ENCODE measurements at regions not wholly inside any gene's neighbourhood (a gene's known extent, or its start where the extent isn't known, plus 50 kb on each side); places are given as distances from the start of the nearest gene placed in this dataset.

DNA sequence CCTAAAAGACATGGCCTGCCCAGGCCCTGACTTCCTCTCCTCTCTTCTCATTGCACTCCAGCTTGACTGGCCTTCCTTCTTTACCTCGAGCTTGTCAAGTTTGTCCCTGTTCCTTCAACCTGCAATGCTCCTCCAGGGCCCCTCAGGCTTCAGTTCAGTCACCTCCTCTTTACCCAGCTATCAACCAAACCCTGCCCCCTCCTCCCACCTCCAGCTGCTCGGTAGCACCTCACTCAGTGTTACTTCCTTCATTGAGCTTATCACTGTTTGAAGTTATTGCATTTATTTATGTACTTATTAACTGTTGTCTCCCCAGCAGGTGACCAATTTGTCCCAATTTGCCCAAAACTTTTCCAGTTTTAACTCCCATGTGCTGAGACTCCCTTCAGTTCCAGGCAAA lies 95.8 kb upstream of the UBE2E1 start:
- Histone ChIP-seq H3K36me3 (no peaks in the 10 kb centered on the region), H3K4me3 (no peak overlapping the region), H3K9me3 (no peaks in the 10 kb centered on the region), H3K27me3 (peaks cover 4% of the 10 kb centered on the region), H3K4me1 (no peaks in the 10 kb centered on the region), H3K9ac (ENCODE audit: low read depth in 2 of 2, low read length in 2 of 2) (no peak overlapping the region), H3K27ac (no peak overlapping the region)
- TF ChIP-seq, protein P1, sequence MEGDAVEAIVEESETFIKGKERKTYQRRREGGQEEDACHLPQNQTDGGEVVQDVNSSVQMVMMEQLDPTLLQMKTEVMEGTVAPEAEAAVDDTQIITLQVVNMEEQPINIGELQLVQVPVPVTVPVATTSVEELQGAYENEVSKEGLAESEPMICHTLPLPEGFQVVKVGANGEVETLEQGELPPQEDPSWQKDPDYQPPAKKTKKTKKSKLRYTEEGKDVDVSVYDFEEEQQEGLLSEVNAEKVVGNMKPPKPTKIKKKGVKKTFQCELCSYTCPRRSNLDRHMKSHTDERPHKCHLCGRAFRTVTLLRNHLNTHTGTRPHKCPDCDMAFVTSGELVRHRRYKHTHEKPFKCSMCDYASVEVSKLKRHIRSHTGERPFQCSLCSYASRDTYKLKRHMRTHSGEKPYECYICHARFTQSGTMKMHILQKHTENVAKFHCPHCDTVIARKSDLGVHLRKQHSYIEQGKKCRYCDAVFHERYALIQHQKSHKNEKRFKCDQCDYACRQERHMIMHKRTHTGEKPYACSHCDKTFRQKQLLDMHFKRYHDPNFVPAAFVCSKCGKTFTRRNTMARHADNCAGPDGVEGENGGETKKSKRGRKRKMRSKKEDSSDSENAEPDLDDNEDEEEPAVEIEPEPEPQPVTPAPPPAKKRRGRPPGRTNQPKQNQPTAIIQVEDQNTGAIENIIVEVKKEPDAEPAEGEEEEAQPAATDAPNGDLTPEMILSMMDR (IDR thresholded peaks at IDR 0.05) = no peak
- no peak for DNase-seq
- intact Hi-C loops (cut with DNase I) = no loop called here

DNA sequence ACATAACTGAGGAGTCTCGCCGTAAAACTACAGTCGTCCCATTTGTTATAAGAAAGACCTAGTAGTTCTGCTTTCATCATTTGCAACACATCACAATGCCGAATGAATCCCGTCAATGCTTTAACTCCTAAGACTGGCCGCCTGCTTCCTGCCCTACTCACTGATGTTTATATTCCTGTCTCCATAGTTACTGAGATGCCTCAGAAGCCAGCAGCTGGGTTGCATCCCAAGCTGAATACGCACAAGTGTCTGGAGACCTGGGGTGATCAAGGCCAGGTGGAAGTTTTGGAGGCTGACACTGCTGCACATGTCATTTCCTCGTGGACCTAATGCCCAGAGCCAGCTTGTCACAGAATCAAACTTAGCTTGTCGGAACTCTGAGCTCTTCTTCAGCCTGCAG lies 95.2 kb upstream of the UBE2E1 start:
- H3K36me3 ChIP-seq = no peaks in the 10 kb centered on the region
- H3K27me3 ChIP-seq = peaks cover 4% of the 10 kb centered on the region
- H3K4me3 ChIP-seq = no peak overlapping the region
- H3K4me1 ChIP-seq = no peaks in the 10 kb centered on the region
- intact Hi-C loops (cut with DNase I) = no loop called here
- H3K9me3 ChIP-seq = no peaks in the 10 kb centered on the region
- H3K9ac ChIP-seq (ENCODE audit: low read depth in 2 of 2, low read length in 2 of 2) = no peak overlapping the region
- TF ChIP-seq, protein P1 (IDR thresholded peaks at IDR 0.05) = no peak
- H3K27ac ChIP-seq = no peak overlapping the region
- DNase-seq = no peak

DNA sequence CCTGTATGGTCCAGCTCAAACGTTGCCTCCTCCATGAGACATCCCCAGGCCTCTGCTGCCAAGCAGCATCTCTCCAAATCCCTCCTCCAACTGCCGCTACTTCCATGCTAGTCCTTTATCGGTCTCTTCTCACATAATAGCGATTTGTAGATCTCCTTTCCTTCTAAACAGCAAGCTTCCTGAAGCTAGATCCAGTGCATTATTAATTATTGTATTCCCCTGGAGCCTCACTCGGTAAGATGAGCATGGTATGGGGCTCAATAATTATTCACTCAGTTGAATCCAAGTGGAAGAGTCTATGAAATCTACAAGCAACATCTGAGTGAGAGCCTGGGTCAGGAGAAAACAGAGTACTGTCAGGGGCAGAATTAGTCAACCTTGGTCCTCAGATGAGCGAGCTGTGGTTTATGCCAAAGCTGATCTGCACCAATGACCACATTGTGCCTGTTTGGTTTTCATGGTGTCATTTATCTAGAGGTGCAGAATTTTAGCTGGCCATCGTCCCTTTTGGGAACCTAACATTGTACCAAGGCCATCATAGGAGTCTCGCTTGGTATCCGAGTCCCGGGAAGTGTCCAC lies 93.8 kb upstream of the UBE2E1 start:
- no peak overlapping the region for H3K9ac ChIP-seq (ENCODE audit: low read depth in 2 of 2, low read length in 2 of 2)
- H3K27ac ChIP-seq = no peak overlapping the region
- no peak overlapping the region for H3K4me3 ChIP-seq
- H3K27me3 ChIP-seq = peaks cover 4% of the 10 kb centered on the region
- DNase-seq = no peak
- TF ChIP-seq, protein P1 (IDR thresholded peaks at IDR 0.05) = no peak
- no peaks in the 10 kb centered on the region for H3K36me3 ChIP-seq
- no peaks in the 10 kb centered on the region for H3K4me1 ChIP-seq
- intact Hi-C loops (cut with DNase I) = no loop called here
- H3K9me3 ChIP-seq = no peaks in the 10 kb centered on the region

DNA sequence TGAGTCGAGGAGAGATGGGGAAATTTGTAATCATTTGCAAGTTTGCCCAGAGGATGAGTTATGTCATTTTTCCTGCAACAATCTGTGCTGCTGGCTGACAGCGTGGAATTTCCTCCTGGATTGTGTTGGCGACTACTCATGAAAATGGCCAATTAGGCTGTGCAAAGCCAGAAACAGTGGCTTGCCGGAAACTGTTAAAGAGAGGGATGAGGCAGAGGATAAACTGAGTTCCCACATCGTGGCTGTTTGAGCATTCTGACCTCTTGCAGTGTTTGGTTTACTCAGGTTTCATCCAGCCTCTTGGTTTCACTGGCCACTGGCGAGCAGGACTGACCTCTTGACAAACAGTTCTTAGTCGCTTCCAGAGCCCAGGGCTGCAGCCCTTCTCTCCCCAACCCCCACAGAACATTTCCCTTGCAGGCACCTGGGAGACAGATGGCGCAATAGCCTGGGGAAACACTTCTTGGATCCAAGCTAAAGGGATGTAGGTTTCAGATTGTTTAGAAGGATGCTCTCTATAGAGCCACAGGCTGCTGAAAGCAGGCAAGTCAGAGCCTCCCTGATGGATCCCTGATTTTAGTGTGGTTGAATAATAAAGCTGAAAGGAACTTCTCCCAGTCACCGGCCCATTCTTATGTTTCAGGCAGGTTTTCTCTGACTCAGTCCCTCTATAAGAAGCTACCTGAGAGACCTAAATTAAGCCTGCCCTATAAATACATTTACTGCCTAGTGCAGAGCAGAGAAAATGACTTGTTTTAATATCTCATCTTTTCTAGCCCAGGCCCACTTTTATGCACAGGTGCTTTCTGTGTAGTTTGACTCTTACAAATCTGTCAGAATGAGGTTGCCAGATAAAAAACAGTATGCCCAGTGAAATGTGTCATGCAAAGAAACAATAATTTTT lies 92.8 kb upstream of the UBE2E1 start:
- Histone ChIP-seq H3K4me1 (no peaks in the 10 kb centered on the region), H3K36me3 (no peaks in the 10 kb centered on the region), H3K9me3 (no peaks in the 10 kb centered on the region), H3K9ac (ENCODE audit: low read depth in 2 of 2, low read length in 2 of 2) (no peak overlapping the region), H3K27ac (no peak overlapping the region), H3K4me3 (no peak overlapping the region), H3K27me3 (peaks cover 4% of the 10 kb centered on the region)
- DNase-seq = no peak
- TF ChIP-seq, protein P1 (IDR thresholded peaks at IDR 0.05) = no peak
- intact Hi-C loops (cut with DNase I) = no loop called here

DNA sequence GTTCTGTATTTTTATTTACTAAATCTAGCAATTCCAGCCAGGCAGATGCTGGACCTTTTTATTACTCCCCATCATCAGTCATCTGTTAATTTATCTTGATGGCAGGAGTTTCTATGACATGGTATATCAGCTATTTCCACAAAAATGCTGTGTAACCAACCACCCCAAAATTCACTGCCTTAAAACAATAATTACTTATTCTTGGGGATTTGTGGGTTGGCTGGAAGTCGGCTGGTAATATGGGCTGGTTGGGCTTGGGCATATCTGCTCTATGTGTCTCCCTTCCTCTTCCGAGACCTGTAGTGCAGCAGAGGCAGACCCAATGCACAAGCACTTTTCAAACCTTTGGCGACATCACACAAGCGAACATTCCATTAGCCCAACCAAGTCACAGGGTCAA lies 92.1 kb upstream of the UBE2E1 start:
- Histone ChIP-seq H3K27ac (no peak overlapping the region), H3K4me3 (no peak overlapping the region)

More for the DNA sequence above, 92.1 kb upstream of the UBE2E1 start:
- Histone ChIP-seq H3K9ac (ENCODE audit: low read depth in 2 of 2, low read length in 2 of 2) (no peak overlapping the region), H3K36me3 (no peaks in the 10 kb centered on the region), H3K27me3 (peaks cover 4% of the 10 kb centered on the region), H3K4me1 (no peaks in the 10 kb centered on the region), H3K9me3 (no peaks in the 10 kb centered on the region)
- DNase-seq = no peak
- TF ChIP-seq, protein P1 (IDR thresholded peaks at IDR 0.05) = no peak
- intact Hi-C loops (cut with DNase I) = no loop called here
